Neural progenitor cell (in vitro differentiated cells): ENCODE measurements at regions not wholly inside any gene's neighbourhood (a gene's known extent, or its start where the extent isn't known, plus 50 kb on each side); places are given as distances from the start of the nearest gene placed in this dataset.

Experiments
- EZH2 ChIP-seq: fragments of 200-600 bp; sonication (generic); IDR thresholded peaks from 2 replicates; pipeline ENCODE4 v1.6.1; 2017; ENCODE audit warnings: antibody characterized with exemption, mild to moderate bottlenecking, moderate library complexity
- EZH2phosphoT487 ChIP-seq: fragments of 200-600 bp; sonication (generic); IDR thresholded peaks from 2 replicates; pipeline ENCODE4 v1.6.1; 2017; ENCODE audit warnings: antibody characterized with exemption
- TF ChIP-seq, protein P1 (sequence below): fragments of 200-600 bp; sonication (generic); IDR thresholded peaks from 2 replicates; pipeline ENCODE4 v1.5.1; 2017; ENCODE audit warnings: antibody characterized with exemption, mild to moderate bottlenecking

DNA sequence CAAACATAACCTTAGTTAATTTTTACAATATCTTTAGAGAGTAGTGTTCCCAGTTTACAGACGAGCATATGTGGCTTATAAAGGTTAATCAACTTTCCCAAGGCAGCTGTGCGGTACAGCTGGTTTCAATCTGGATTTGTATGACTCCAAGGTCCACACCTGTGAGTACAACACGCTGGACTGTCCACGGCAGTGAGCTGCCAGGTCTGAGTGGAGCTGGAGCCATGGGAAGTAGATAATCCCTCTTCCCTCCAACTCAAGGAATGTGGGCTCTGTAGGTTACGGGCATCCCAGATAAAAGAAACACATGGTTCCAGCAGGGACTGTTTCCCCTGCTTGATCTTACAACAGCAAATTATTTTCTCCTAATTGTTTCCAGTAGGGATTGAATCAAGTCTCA is 102.2 kb downstream of the SOD2 start:
- TF ChIP-seq, protein P1, sequence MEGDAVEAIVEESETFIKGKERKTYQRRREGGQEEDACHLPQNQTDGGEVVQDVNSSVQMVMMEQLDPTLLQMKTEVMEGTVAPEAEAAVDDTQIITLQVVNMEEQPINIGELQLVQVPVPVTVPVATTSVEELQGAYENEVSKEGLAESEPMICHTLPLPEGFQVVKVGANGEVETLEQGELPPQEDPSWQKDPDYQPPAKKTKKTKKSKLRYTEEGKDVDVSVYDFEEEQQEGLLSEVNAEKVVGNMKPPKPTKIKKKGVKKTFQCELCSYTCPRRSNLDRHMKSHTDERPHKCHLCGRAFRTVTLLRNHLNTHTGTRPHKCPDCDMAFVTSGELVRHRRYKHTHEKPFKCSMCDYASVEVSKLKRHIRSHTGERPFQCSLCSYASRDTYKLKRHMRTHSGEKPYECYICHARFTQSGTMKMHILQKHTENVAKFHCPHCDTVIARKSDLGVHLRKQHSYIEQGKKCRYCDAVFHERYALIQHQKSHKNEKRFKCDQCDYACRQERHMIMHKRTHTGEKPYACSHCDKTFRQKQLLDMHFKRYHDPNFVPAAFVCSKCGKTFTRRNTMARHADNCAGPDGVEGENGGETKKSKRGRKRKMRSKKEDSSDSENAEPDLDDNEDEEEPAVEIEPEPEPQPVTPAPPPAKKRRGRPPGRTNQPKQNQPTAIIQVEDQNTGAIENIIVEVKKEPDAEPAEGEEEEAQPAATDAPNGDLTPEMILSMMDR = no peak
- TF ChIP-seq EZH2phosphoT487 (no peak), EZH2 (no peak)
